Lower leg skin (tissue), 3 donors: ENCODE measurements at regions not wholly inside any gene's neighbourhood (a gene's known extent, or its start where the extent isn't known, plus 50 kb on each side); places are given as distances from the start of the nearest gene placed in this dataset.

Experiments used
- CTCF ChIP-seq, 3 donors: fragments of 450-650 bp; IDR thresholded peaks; one replicate each; pipeline ENCODE4 v1.5.1; 2016; ENCODE audit warnings: antibody characterized with exemption in 3 of 3, mild to moderate bottlenecking in 3 of 3, moderate library complexity in 2 of 3
- POLR2A ChIP-seq, 2 donors: fragments of 450-650 bp; IDR thresholded peaks; one replicate each; pipeline ENCODE4 v1.6.1; 2016 to 2017; ENCODE audit warnings: antibody characterized with exemption in 2 of 2, mild to moderate bottlenecking in 1 of 2, moderate library complexity in 1 of 2

- TF ChIP-seq CTCF (IDR thresholded peaks at IDR 0.05), result no peak
- TF ChIP-seq POLR2A (IDR thresholded peaks at IDR 0.05), result no peak
Measured at GRCh38 chr16:27725236-27726000, 175.5 kb downstream of the KATNIP start.
